ENCODE measurements at regions not wholly inside any gene's neighbourhood (a gene's known extent, or its start where the extent isn't known, plus 50 kb on each side); places are given as distances from the start of the nearest gene placed in this dataset.
"Not testable (repeated sequence)": the region's sequence is repeated elsewhere in the genome, so short reads cannot be mapped to it uniquely, and the experiment has no call there.

DNA sequence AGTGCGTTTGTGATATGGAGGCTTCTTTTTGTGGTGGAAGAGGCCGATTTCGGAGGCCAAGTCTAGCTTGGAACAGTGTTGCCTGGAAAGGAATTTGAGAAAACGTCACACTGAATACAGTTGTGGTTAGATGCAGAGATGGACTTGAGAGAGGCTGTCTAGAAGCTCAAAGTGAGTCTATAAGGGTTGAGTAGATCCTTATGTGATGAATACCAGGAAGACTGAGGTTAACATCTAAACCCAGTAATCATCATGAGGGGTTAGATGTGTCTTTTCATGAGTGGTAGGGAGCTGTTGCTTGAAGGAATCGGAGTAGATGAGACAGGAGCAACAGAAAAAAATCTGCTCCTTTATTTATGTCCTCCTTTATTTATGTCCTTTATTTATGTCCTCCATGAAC lies 114.6 kb upstream of the IVNS1ABP start:
- TF ChIP-seq, protein P1, sequence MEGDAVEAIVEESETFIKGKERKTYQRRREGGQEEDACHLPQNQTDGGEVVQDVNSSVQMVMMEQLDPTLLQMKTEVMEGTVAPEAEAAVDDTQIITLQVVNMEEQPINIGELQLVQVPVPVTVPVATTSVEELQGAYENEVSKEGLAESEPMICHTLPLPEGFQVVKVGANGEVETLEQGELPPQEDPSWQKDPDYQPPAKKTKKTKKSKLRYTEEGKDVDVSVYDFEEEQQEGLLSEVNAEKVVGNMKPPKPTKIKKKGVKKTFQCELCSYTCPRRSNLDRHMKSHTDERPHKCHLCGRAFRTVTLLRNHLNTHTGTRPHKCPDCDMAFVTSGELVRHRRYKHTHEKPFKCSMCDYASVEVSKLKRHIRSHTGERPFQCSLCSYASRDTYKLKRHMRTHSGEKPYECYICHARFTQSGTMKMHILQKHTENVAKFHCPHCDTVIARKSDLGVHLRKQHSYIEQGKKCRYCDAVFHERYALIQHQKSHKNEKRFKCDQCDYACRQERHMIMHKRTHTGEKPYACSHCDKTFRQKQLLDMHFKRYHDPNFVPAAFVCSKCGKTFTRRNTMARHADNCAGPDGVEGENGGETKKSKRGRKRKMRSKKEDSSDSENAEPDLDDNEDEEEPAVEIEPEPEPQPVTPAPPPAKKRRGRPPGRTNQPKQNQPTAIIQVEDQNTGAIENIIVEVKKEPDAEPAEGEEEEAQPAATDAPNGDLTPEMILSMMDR (IDR thresholded peaks at IDR 0.05): no peak
- Mint-ChIP-seq H3K27ac (no peak overlapping the region), H3K4me3 (no peak overlapping the region), H3K4me1 (no peaks in the 10 kb centered on the region), H3K9me3 (no peaks in the 10 kb centered on the region), H3K36me3 (ENCODE audit: low read depth) (no peaks in the 10 kb centered on the region), H3K27me3 (ENCODE audit: low read depth, poor library complexity) (peaks cover 6% of the 10 kb centered on the region)
- no peak for DNase-seq

DNA sequence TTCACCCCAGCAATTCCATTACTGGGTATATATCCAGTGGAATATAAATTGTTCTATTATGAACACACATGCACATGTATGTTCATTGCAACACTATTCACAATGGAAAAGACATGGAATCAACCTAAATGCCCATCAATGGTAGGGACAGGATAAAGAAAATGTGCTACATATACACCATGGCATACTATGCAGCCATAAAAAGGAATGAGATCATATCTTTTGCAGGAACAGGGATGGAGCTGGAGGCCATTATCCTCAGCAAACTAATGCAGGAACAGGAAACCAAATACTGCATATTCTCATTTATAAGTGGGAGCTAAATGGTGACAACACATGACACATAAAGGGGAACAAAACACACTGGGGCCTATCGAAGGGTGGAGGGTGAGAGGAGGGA lies 112.6 kb upstream of the IVNS1ABP start:
- not testable (repeated sequence) for H3K36me3 Mint-ChIP-seq (ENCODE audit: low read depth); H3K27me3 Mint-ChIP-seq (ENCODE audit: low read depth, poor library complexity); H3K27ac Mint-ChIP-seq; H3K9me3 Mint-ChIP-seq; H3K4me1 Mint-ChIP-seq; H3K4me3 Mint-ChIP-seq; DNase-seq

DNA sequence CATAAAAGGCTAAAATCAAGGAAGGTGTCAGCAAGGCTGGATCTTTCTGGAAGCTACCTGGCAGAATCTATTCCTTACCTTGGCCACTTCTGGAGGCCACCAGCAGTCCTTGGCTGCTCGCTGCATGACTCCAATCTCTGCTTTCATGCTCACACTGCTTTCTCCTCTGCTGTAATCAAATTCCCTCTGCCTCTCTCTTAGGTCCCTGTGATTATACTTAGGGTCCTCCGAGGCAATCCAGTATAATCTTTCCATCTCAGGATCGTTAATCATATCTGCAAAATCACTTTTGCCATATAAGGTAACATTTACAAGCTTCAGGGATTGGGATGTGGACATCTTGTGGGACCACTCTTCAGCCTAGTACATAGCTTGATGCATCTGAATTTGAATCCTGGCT lies 110.7 kb upstream of the IVNS1ABP start:
- H3K27ac Mint-ChIP-seq: no peak overlapping the region
- TF ChIP-seq, protein P1 (IDR thresholded peaks at IDR 0.05): no peak

DNA sequence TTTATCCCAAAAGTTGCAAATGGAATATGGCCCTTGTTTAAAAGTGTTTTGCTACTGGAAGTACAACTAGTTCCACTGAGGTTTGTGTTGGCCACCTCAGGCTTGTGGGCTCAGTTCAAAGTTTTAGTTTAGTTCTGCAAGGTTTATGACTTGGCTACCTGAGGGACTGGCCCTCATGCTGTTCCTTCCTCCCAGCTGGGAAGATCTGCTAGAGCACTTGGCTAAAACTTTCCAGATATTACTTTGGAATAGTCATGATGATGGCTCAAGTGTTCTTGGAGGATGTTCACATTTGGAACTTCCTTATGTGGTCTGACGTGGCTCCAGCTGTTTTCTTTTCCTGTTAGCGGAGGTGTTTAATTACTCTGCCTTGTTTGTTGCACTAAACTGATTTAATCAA lies 110.2 kb upstream of the IVNS1ABP start:
- no peaks in the 10 kb centered on the region for H3K36me3 Mint-ChIP-seq (ENCODE audit: low read depth)
- no peak for DNase-seq
- TF ChIP-seq, protein P1 (IDR thresholded peaks at IDR 0.05): no peak
- peaks cover 6% of the 10 kb centered on the region for H3K27me3 Mint-ChIP-seq (ENCODE audit: low read depth, poor library complexity)
- no peak overlapping the region for H3K27ac Mint-ChIP-seq
- no peaks in the 10 kb centered on the region for H3K9me3 Mint-ChIP-seq
- no peaks in the 10 kb centered on the region for H3K4me1 Mint-ChIP-seq
- H3K4me3 Mint-ChIP-seq: no peak overlapping the region

More for the DNA sequence above, 110.7 kb upstream of the IVNS1ABP start:
- H3K36me3 Mint-ChIP-seq (ENCODE audit: low read depth): no peaks in the 10 kb centered on the region
- peaks cover 6% of the 10 kb centered on the region for H3K27me3 Mint-ChIP-seq (ENCODE audit: low read depth, poor library complexity)
- H3K4me3 Mint-ChIP-seq: no peak overlapping the region
- no peak for DNase-seq
- no peaks in the 10 kb centered on the region for H3K9me3 Mint-ChIP-seq
- H3K4me1 Mint-ChIP-seq: no peaks in the 10 kb centered on the region

DNA sequence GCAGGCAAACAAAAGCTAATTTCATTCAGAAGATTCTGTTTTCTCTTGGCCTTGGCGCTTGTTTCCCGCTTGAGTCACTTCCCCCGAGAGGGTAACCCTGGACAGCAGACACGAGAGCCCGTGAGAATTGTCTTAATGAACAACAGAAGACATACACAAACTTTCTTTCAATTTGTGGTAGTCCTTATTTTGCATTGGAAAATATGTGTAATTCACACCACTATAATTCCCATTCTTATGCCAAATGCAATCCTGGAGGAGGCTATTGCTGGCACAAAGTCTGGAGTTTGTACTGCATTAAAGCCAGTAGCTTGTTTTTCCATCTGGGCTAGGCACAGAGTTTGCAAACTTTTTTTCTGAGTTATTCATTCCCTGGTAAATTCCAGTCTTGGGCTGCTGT lies 109.8 kb upstream of the IVNS1ABP start:
- H3K36me3 Mint-ChIP-seq (ENCODE audit: low read depth): no peaks in the 10 kb centered on the region
- H3K4me3 Mint-ChIP-seq: no peak overlapping the region
- DNase-seq: no peak
- TF ChIP-seq, protein P1 (IDR thresholded peaks at IDR 0.05): no peak
- no peaks in the 10 kb centered on the region for H3K9me3 Mint-ChIP-seq
- no peak overlapping the region for H3K27ac Mint-ChIP-seq
- H3K4me1 Mint-ChIP-seq: no peaks in the 10 kb centered on the region
- peaks cover 6% of the 10 kb centered on the region for H3K27me3 Mint-ChIP-seq (ENCODE audit: low read depth, poor library complexity)

DNA sequence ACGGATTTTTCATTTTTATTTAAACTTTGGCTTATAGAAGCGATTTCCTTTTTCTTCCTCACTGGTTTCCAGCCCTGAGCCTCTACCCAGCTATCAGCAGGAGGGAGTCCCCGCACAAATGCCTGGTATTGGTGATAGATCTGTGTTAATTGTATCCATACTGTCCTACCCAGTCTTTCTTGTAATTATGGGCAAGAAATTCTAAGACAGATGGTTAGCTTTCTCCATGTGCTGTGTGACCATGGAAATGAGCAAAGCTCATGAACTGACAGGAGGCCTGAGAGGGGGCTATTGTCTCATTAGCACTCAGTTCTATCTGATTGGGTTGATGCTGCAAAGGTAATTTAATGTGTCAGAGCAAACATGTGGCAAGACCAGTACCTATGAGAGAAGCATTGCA lies 108.1 kb upstream of the IVNS1ABP start:
- TF ChIP-seq, protein P1 (IDR thresholded peaks at IDR 0.05): no peak
- Mint-ChIP-seq H3K9me3 (no peaks in the 10 kb centered on the region), H3K27me3 (ENCODE audit: low read depth, poor library complexity) (peaks cover 9% of the 10 kb centered on the region), H3K36me3 (ENCODE audit: low read depth) (no peaks in the 10 kb centered on the region), H3K27ac (no peak overlapping the region), H3K4me1 (no peaks in the 10 kb centered on the region), H3K4me3 (no peak overlapping the region)
- DNase-seq: no peak
